Vagina (tissue), 2 donors: ENCODE measurements at regions not wholly inside any gene's neighbourhood (a gene's known extent, or its start where the extent isn't known, plus 50 kb on each side); places are given as distances from the start of the nearest gene placed in this dataset.

Source experiments
- POLR2A ChIP-seq, 2 donors: fragments of 450-650 bp; IDR thresholded peaks; one replicate each; pipeline ENCODE4 v1.6.1; 2017; ENCODE audit warnings: antibody characterized with exemption in 2 of 2, mild to moderate bottlenecking in 2 of 2, moderate library complexity in 2 of 2
- POLR2AphosphoS5 ChIP-seq, 2 donors: sonication (generic); formaldehyde crosslinking; IDR thresholded peaks; one replicate each; pipeline ENCODE4 v1.9.0; 2017; ENCODE audit warnings: antibody characterized with exemption in 2 of 2, mild to moderate bottlenecking in 2 of 2, low read depth in 1 of 2; ENCODE audit not compliant: insufficient read depth in 1 of 2
- TF ChIP-seq, protein P1 (sequence below), 3 experiments: fragments of 450-650 bp in 2 of 3; fragments of 200-600 bp in 1 of 3; sonication (generic) in 1 of 3; IDR thresholded peaks; one replicate each; pipeline ENCODE4 v1.5.1; 2017 to 2019; ENCODE audit warnings: antibody characterized with exemption in 3 of 3, mild to moderate bottlenecking in 2 of 3, moderate library complexity in 2 of 3

DNA sequence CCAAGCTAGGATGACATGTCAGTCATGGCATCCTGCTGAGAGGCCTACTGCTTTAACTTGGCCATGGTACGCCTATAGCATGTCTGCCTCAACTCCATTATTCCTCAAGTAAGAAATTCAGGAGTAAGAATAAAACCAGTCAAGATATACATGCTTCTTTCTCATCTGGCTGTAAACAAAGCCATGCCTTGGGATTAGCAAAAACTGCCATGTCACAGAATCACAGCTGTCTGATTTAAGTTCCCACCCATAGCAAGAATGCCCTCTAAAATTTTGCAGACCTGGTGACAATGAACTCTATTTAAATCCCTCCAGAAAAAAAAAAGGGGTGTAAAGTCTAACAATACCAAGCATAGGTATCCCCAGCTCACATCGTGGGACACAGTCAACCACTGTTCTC lies 55.6 kb upstream of the ACAN start:
- TF ChIP-seq, protein P1, sequence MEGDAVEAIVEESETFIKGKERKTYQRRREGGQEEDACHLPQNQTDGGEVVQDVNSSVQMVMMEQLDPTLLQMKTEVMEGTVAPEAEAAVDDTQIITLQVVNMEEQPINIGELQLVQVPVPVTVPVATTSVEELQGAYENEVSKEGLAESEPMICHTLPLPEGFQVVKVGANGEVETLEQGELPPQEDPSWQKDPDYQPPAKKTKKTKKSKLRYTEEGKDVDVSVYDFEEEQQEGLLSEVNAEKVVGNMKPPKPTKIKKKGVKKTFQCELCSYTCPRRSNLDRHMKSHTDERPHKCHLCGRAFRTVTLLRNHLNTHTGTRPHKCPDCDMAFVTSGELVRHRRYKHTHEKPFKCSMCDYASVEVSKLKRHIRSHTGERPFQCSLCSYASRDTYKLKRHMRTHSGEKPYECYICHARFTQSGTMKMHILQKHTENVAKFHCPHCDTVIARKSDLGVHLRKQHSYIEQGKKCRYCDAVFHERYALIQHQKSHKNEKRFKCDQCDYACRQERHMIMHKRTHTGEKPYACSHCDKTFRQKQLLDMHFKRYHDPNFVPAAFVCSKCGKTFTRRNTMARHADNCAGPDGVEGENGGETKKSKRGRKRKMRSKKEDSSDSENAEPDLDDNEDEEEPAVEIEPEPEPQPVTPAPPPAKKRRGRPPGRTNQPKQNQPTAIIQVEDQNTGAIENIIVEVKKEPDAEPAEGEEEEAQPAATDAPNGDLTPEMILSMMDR (IDR thresholded peaks at IDR 0.05), result no peak
- TF ChIP-seq POLR2AphosphoS5 (IDR thresholded peaks at IDR 0.05; ENCODE audit: insufficient read depth in 1 of 2, low read depth in 1 of 2), result no peak
- TF ChIP-seq POLR2A (IDR thresholded peaks at IDR 0.05), result no peak
